GM12872 (cell line): ENCODE measurements at regions not wholly inside any gene's neighbourhood (a gene's known extent, or its start where the extent isn't known, plus 50 kb on each side); places are given as distances from the start of the nearest gene placed in this dataset.

Experiments
- TF ChIP-seq, protein P1 (sequence below): IDR thresholded peaks from 3 replicates; pipeline ENCODE4 v1.5.1; 2011; ENCODE audit warnings: low read depth, mild to moderate bottlenecking, low read length, moderate library complexity; ENCODE audit not compliant: insufficient read depth

DNA sequence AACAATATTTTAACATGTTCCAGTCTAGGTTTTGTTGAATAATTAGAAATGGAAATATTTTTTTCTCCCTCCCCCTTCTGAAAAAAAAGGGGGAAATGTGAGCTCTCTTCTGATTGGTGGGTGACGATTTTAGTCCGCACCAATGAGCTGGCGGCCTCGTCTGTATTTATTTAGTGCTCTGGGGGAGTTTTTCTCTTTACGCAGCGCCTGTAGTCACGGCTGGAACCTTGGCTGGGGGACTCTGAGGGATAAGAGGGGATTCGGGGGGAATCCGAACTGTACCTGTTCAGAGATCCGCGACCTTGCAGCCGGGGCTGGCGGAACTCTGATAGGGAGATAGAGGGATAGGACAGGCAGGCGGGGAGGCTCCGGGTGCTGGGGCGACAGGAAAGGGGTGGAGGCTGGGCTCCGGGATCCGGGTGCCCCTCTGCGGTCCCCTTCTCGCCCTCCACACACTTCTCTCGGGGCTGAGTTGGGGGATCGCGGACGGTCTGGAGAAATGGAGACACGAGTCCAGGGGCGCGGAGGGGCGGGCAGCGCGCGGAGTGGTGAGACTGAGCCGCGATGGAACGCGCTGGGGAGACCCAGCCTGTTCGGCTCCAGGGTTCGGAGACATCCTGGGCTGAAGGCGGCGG, 99.7 kb upstream of the HSD17B12 start:
- TF ChIP-seq, protein P1, sequence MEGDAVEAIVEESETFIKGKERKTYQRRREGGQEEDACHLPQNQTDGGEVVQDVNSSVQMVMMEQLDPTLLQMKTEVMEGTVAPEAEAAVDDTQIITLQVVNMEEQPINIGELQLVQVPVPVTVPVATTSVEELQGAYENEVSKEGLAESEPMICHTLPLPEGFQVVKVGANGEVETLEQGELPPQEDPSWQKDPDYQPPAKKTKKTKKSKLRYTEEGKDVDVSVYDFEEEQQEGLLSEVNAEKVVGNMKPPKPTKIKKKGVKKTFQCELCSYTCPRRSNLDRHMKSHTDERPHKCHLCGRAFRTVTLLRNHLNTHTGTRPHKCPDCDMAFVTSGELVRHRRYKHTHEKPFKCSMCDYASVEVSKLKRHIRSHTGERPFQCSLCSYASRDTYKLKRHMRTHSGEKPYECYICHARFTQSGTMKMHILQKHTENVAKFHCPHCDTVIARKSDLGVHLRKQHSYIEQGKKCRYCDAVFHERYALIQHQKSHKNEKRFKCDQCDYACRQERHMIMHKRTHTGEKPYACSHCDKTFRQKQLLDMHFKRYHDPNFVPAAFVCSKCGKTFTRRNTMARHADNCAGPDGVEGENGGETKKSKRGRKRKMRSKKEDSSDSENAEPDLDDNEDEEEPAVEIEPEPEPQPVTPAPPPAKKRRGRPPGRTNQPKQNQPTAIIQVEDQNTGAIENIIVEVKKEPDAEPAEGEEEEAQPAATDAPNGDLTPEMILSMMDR = no peak

DNA sequence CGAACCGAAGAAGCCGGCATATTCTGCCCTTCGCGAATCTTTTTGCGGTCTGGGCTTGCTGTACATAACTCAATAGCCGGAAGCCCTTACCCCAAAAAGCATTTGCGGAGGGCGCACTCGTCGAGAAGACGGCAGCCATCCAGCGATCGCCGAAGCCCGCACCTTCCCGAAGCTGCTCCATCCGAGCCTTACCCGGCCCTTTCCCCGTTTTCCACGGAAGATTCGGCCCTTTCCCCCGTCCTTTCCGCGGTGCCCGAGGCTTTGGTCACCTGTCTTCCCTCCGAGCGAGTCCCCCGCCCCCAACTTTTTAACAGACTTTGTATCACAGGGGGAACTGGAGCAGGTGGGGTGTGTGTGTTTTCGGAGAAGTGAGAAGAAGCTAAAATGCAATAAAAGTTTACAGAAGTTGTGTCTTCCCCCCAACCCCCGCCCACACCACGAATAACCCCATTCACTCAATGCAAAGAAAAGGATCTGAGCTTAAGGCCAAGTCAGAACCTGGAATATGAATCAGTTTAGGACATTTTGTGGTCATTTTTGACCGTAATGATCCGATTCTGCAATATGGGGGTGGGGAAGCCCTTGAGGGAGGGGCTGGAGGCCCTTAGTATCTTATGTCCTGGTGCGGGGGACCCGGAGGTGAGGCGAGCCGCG, 99.0 kb upstream of the HSD17B12 start:
- TF ChIP-seq, protein P1 = no peak

DNA sequence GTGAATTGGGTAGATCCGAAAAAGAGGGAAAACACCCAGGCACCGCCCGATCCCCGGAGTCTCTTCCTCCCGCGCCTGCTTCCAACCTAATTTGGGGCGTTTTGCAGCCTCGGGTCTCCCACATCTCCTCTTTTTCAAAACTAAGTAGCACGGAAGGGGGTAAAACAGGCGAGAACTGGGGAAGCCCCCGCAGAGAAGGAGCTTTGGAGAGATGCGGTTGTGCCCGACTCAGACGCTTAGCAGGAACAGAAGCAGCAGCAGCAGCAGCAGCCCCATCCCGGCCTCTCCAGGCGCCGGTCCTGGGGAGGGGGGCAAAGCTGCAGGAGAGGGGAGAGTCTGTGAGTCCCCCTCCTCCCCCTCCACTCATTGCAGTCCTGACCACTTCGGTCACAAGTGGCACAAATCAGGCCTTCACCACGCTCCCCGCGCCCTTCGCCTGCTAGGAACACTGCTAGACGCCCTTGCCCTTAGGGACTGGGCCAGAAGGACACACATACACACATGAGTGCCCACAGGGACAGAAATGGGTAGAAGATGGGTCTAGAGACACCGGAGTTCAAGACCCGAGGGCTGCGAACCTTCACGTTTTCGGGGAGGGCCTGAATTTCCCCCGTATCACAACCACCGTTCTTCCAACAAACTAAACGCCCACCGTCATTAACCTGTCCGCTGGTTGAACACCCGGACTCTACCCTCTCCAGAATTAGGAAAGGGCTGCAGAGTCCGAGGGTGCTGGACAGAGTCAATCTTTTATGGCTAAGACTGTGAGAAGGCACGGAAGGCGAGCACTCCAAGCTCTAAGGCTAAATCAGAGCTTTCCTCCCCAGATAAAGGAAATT, 98.3 kb upstream of the HSD17B12 start:
- TF ChIP-seq, protein P1 = no peak

DNA sequence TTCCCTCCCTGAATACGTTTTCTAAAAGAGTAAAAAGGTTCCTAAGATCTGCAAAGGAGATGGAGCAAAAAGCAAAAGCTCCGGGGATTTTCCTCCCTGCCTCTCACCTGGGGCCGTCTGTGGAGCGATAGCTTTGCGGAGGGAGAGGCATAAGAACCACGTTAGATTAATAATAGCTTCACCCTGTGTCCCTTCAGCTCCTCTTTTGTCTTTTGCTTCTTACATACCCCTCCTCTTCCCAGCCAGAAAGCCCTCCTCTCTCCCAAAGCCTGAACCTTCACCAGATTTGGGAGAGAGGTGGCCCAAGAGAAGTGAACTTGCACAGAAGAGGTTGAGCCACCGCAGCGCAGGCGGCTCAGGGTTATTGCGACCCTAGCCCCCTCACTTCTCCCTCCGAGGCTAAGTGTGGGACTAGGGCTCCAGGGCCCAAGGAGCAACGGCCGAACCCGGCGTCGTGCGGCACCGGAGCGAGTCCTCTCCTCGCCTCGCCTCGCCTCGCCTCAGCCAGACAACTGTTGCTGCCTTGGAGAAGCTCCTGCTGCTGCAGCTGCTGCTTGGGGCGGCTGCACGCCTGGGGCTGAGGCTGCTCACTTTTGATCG, 97.6 kb upstream of the HSD17B12 start:
- TF ChIP-seq, protein P1 = no peak

- TF ChIP-seq, protein P1 = no peak
These were observed 97.0 kb upstream of the HSD17B12 start for GRCh38 chr11:43583548-43583947.

DNA sequence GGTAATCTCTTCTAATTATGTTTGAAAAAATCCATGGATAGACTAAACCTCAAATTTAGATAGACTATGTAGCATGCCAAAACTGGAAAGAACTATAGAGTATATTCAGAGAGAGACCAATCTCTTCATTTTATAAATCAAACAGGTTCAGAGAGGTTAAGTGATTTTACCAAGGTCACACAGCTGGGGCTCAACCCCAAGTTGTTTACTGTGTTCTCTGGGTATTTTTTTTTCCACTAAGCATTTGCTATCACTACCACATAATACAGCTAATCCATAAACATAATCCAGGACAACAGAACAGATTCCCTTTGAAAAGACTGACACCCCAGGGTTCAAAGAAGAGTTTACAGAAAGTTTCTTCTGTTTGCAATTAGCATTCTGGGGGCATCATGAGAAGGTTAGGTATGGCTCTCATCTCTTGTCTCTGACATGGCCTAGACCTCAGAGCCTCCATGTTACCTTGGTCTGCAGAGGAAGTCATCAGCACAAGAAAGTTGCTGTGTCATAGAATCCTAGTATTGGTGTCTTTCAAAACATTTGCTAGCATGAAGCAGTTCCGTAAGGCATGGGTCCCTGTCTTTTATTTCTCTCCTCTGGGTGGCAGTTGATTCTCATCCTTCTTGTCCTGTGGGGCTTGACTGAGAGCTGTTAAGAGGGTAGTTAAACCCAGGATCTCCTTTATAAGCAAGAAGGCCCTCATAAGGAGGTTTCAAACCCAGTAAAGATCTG, 94.5 kb upstream of the HSD17B12 start:
- TF ChIP-seq, protein P1 = no peak
